Keratinocyte (primary cell): ENCODE measurements at regions not wholly inside any gene's neighbourhood (a gene's known extent, or its start where the extent isn't known, plus 50 kb on each side); places are given as distances from the start of the nearest gene placed in this dataset.

ENCODE experiments used
- DNase-seq: peaks from one replicate; pipeline ENCODE4 v3.0.0-alpha.2; 2011; ENCODE audit warnings: low read depth, missing footprints, low spot score
- FAIRE-seq: peaks from 2 replicates; lab custom pipeline; 2011; peaks lifted over from hg19 to GRCh38; lab: Jason Lieb, UNC
- H2AFZ ChIP-seq: 2 replicates; pipeline ENCODE4 v1.6.0; 2012; ENCODE audit warnings: low read length, control low read depth, inconsistent platforms; ENCODE audit not compliant: control insufficient read depth
- H3K27ac ChIP-seq: 2 replicates; pipeline ENCODE4 v1.5.1; 2011; ENCODE audit warnings: low read length; ENCODE audit not compliant: control insufficient read depth, insufficient read depth
- H3K27me3 ChIP-seq: 3 replicates; pipeline ENCODE4 v1.6.0; 2011; ENCODE audit warnings: low read length; ENCODE audit not compliant: control insufficient read depth, insufficient read depth; ENCODE audit errors: extremely low read depth
- H3K36me3 ChIP-seq, 2 experiments: 2 replicates in 1 of 2; 3 replicates in 1 of 2; pipeline ENCODE4 v1.5.1; 2011; ENCODE audit warnings: low read length in 2 of 2, mild to moderate bottlenecking in 1 of 2; ENCODE audit not compliant: control insufficient read depth in 2 of 2, insufficient read depth in 2 of 2; ENCODE audit errors: extremely low read depth in 1 of 2
- H3K4me1 ChIP-seq: 3 replicates; pipeline ENCODE4 v1.5.1; 2011; ENCODE audit warnings: low read length; ENCODE audit not compliant: control insufficient read depth, insufficient read depth; ENCODE audit errors: extremely low read depth
- H3K4me2 ChIP-seq: 3 replicates; pipeline ENCODE4 v1.6.0; 2011; ENCODE audit warnings: low read depth, low read length; ENCODE audit not compliant: control insufficient read depth, insufficient read depth; ENCODE audit errors: extremely low read depth
- H3K4me3 ChIP-seq, 3 experiments: fragments of 200-600 bp in 1 of 3; sonication (generic) in 1 of 3; 2 replicates in 2 of 3; 3 replicates in 1 of 3; pipeline ENCODE4 v1.5.1; 2011 to 2016; ENCODE audit warnings: low read length in 3 of 3, mild to moderate bottlenecking in 3 of 3, control low read depth in 2 of 3, inconsistent platforms in 1 of 3, low read depth in 1 of 3, mixed read lengths in 1 of 3, mixed run types in 1 of 3, moderate library complexity in 1 of 3; ENCODE audit not compliant: control insufficient read depth in 2 of 3, insufficient read depth in 2 of 3; ENCODE audit errors: extremely low read depth in 1 of 3
- H3K79me2 ChIP-seq: 2 replicates; pipeline ENCODE4 v1.6.0; 2012; ENCODE audit warnings: low read length; ENCODE audit not compliant: control insufficient read depth, insufficient read depth
- H3K9ac ChIP-seq: 3 replicates; pipeline ENCODE4 v1.6.0; 2011; ENCODE audit warnings: low read length; ENCODE audit not compliant: control insufficient read depth, insufficient read depth; ENCODE audit errors: extremely low read depth
- H3K9me1 ChIP-seq: 3 replicates; pipeline ENCODE4 v1.6.0; 2011; ENCODE audit warnings: low read length; ENCODE audit not compliant: control insufficient read depth, insufficient read depth; ENCODE audit errors: extremely low read depth
- H3K9me3 ChIP-seq: 2 replicates; pipeline ENCODE4 v1.5.1; 2012; ENCODE audit warnings: low read depth, low read length; ENCODE audit not compliant: control insufficient read depth
- H4K20me1 ChIP-seq: 3 replicates; pipeline ENCODE4 v1.6.0; 2011; ENCODE audit warnings: low read length; ENCODE audit not compliant: control insufficient read depth, insufficient read depth; ENCODE audit errors: extremely low read depth
- EZH2 ChIP-seq: IDR thresholded peaks from one replicate; pipeline ENCODE4 v1.6.1; 2012; ENCODE audit warnings: inconsistent platforms, mild to moderate bottlenecking, low read length, moderate library complexity
- dilution Hi-C: fragments of 300-500 bp; cut with MboI; formaldehyde crosslinking; loops from one replicate; pipeline ENCODE4 v1.7.0; 2020; ENCODE audit warnings: low sequenced_read_pairs; ENCODE audit not compliant: extremely low pct_ligation_motif_present
- TF ChIP-seq, protein P1 (sequence below), 3 experiments: IDR thresholded peaks in 1 of 3; conservative IDR thresholded peaks in 1 of 3; optimal IDR thresholded peaks in 1 of 3; 2 replicates in 2 of 3; 3 replicates in 1 of 3; pipeline versions ENCODE3 to v1.5.1; 2011; ENCODE audit warnings: low read length in 3 of 3, mild to moderate bottlenecking in 3 of 3, moderate library complexity in 2 of 3, control low read depth in 1 of 3, inconsistent platforms in 1 of 3; ENCODE audit not compliant: insufficient read depth in 2 of 3; ENCODE audit errors: extremely low read depth in 1 of 3

DNA sequence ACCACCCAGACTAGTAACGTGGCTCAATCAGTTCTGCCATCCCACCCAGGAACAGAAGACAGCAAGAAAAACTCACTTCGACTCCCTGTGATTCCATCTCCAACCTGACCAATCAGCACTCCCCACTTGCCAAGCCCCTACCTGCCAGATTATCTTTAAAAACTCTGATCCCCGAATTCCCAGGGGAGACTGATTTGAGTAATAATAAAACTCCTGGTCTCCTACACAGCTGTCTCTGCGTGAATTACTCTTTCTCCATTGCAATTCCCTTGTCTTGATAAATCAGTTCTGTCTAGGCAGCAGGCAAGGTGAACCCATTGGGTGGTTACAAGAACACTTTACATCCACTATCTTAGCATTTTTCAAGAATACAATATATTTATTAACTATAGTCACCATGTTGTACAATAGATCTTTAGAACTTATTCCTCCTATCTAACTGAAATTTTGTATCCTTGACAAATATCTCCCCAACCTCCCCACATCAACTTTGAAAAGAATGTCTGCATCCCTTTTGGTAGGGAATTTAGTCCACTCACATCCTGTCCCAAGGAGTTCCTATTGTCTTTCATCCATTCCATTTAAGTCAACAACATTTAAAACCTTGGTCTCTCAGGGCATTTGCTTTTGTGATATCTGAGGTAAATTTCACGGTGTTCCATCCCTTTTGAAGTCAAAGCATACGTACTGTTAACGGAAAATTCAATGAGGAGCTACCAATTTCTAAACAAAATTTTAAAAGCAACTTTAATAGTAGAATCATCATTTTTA lies 163.7 kb downstream of the MACC1 start:
- Histone ChIP-seq H4K20me1 (no peaks in the 10 kb centered on the region), H3K4me3 (no peak overlapping the region), H3K9me1 (no peaks in the 10 kb centered on the region), H3K36me3 (no peaks in the 10 kb centered on the region), H3K27ac (no peak overlapping the region), H3K9ac (no peak overlapping the region), H3K79me2 (no peaks in the 10 kb centered on the region), H3K4me2 (no peak overlapping the region), H3K27me3 (no peaks in the 10 kb centered on the region), H2AFZ (no peak overlapping the region), H3K9me3 (no peaks in the 10 kb centered on the region), H3K4me1 (no peaks in the 10 kb centered on the region)
- FAIRE-seq (no peak), DNase-seq (no peak)
- dilution Hi-C loops: no loop called here
- TF ChIP-seq, protein P1, sequence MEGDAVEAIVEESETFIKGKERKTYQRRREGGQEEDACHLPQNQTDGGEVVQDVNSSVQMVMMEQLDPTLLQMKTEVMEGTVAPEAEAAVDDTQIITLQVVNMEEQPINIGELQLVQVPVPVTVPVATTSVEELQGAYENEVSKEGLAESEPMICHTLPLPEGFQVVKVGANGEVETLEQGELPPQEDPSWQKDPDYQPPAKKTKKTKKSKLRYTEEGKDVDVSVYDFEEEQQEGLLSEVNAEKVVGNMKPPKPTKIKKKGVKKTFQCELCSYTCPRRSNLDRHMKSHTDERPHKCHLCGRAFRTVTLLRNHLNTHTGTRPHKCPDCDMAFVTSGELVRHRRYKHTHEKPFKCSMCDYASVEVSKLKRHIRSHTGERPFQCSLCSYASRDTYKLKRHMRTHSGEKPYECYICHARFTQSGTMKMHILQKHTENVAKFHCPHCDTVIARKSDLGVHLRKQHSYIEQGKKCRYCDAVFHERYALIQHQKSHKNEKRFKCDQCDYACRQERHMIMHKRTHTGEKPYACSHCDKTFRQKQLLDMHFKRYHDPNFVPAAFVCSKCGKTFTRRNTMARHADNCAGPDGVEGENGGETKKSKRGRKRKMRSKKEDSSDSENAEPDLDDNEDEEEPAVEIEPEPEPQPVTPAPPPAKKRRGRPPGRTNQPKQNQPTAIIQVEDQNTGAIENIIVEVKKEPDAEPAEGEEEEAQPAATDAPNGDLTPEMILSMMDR (optimal IDR thresholded peaks at IDR 0.05 in 1 of 3, IDR thresholded peaks at IDR 0.05 in 1 of 3, conservative IDR thresholded peaks at IDR 0.05 in 1 of 3; ENCODE audit: extremely low read depth in 1 of 3, insufficient read depth in 2 of 3, low read length in 3 of 3): no peak

DNA sequence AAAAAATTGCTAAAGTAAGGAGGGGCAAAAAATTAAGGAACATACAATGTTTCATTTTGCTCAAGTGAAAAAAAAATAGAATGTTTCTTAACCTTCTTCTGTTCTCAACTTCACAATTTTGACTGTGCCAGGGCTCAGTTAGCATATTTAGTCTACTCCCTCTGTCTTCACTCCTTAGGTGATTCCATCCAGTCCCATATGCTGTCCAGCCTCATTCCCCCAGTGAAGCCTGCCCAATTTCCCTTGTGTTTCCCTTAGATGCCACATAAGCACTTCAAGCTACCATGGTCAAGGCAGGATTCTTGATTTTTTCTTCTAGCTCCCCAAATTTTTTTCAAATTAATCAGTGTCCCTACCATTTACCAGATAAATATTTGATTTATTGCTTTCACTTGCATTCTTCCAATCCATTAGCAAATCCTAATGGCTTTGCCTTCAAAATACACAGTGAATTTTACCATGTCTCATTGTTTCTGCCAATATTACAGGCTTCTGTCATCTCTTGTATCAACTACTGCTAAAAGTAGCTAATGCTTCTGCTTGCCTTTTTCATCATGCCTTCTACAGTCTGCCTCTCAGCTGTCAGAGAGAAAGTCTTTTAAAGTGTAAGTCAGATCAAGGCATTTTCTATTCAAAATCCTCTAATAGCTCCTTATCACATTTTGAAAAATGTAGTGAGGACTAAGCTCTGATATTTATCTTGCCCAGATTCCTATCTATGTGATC lies 166.8 kb downstream of the MACC1 start:
- H3K4me3 ChIP-seq: no peak overlapping the region
- H2AFZ ChIP-seq: no peak overlapping the region
- H3K9me3 ChIP-seq: no peaks in the 10 kb centered on the region
- no peaks in the 10 kb centered on the region for H3K36me3 ChIP-seq
- H3K9me1 ChIP-seq: no peaks in the 10 kb centered on the region
- H3K27ac ChIP-seq: no peak overlapping the region
- H3K79me2 ChIP-seq: no peaks in the 10 kb centered on the region
- H3K9ac ChIP-seq: no peak overlapping the region
- H3K27me3 ChIP-seq: no peaks in the 10 kb centered on the region
- no peak for TF ChIP-seq EZH2
- TF ChIP-seq, protein P1 (optimal IDR thresholded peaks at IDR 0.05 in 1 of 3, IDR thresholded peaks at IDR 0.05 in 1 of 3, conservative IDR thresholded peaks at IDR 0.05 in 1 of 3; ENCODE audit: extremely low read depth in 1 of 3, insufficient read depth in 2 of 3, low read length in 3 of 3): no peak
- FAIRE-seq: no peak
- dilution Hi-C loops: no loop called here
- no peak for DNase-seq
- H3K4me1 ChIP-seq: no peaks in the 10 kb centered on the region
- no peaks in the 10 kb centered on the region for H4K20me1 ChIP-seq
- H3K4me2 ChIP-seq: no peak overlapping the region
